Renal pelvis (tissue), 1 donor: ENCODE measurements at regions not wholly inside any gene's neighbourhood (a gene's known extent, or its start where the extent isn't known, plus 50 kb on each side); places are given as distances from the start of the nearest gene placed in this dataset.
"Not testable (repeated sequence)": the region's sequence is repeated elsewhere in the genome, so short reads cannot be mapped to it uniquely, and the experiment has no call there.

Experiments used
- DNase-seq: peaks from one replicate; pipeline ENCODE4 v3.0.0-alpha.2; 2013

GRCh38 chr4:189178125-189178746 is 762.4 kb upstream of the FRG1 start:
- DNase-seq: no peak

DNA sequence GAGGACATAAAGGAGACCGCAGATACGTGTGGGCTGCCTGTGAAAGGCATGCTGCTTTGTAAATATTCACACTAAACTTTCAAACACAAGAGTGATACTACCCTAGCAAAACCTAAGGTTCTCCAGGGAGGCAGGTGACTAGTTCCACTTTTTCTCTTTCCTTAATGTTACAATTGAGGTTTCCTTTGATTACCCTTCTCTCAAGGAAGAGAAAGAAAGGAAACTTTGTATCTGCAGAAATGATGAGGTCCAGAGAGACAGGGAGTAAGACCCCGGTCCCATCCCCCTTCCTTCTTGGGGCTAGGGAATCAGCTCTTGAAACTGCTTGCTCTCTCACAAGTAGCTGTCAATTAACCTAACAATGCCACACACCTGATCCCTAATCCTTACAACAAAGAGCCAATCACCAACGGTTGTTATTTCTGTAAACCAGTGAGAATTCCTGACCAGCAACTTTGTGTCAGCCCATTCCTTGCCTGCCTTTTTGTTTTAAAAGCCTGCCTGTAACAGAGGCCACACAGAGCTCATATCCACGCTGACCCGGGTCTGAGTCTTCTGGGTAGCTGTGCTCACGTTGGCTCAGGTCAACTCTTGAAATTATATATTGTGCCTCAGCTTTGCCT is 754.8 kb upstream of the FRG1 start:
- DNase-seq: no peak

- DNase-seq: no peak
Observed at GRCh38 chr4:189187531-189188052, 753.1 kb upstream of the FRG1 start.

- DNase-seq: no peak
Observed at GRCh38 chr4:189198624-189199023, 742.0 kb upstream of the FRG1 start.

GRCh38 chr4:189200353-189200752 is 740.3 kb upstream of the FRG1 start:
- DNase-seq: no peak

DNA sequence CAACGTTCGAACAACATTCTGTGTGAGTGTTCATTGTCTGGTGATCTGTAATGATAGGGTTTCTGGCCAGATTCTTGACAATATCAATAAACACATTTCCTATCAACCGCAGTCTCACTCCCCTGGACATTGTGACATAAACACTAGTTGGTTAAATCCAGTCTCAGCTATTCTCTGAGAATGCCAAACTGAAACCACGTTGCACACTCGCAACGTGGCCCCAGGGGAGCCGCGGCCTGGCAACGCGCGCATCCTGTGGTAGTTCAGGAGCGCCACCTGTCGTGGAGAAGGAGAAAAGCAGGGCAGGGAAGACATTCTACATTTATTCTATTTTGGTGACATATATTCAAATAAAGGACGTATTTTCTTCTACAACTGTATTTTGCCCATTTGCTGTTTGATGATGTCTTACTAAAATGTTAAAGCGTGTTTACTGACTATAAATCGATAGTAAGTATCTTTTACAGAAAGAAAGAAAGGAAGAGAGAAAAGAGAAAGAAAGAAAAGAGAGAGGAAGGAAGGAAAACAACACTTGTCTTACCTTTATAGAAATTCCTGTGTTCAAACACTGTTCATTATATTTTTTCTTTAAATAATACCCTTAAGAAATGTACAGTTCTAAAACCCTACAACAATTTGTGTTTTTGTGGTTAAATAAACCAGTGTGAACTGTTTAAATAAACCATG is 738.3 kb upstream of the FRG1 start:
- DNase-seq: peak; percentile 30

GRCh38 chr4:189202869-189203271 is 737.8 kb upstream of the FRG1 start:
- no peak for DNase-seq

DNA sequence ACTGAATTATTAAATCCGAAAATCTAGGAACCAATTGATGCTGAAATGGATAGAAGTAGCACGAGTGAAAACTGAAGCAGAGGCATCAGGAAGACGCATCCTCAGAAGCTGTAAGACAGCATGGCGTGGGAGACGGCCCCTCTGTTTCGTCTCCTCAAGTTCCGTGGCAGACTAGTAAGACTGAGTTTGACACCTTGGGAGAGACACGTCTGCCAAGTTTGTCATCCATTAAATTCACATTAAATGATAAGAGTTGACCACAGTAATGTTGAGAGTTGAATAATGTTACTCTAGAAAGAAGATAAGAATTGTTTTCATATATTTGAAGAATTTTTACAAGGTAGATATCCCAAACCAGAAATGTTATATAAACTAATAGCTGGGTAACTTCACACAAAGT is 736.1 kb upstream of the FRG1 start:
- DNase-seq: no peak

DNA sequence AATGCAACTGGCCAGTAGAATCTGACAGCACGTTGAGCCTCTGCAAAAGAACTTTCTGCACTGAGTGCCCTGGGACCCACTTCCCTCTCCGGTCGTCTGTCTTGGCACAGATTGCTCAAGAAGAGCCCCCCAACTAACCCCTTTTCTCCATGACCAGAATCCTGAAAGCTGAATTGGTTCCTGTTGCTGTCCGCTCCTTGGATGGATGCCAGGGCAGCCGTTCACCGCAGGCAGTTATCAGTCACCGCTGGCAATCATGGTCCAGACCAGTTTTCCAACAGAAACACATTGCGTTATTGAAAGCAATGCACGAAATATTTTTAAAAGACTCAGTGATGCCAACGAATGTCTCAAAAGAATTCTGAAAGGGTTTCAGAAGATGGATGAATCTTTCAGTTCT is 733.7 kb upstream of the FRG1 start:
- DNase-seq: no peak

DNA sequence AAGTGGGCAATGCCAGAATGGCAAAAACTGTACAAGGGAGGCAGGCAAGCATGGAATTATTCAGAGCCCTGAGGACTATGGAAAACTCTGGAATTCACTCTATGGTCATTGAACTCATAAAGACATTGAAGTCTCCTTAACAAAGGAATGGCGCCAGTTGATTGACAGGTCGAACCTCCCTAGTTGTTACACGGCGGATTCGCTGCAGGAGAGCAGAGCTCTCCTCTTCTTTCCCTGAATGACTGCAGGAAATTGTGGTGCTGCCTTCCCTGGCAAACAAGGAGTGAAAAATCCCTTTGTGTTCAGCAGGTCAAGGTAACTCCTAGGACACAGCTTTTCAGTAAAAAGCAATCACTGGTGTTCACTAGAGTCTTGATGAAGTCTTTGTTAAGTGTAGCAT is 732.8 kb upstream of the FRG1 start:
- DNase-seq: no peak

DNA sequence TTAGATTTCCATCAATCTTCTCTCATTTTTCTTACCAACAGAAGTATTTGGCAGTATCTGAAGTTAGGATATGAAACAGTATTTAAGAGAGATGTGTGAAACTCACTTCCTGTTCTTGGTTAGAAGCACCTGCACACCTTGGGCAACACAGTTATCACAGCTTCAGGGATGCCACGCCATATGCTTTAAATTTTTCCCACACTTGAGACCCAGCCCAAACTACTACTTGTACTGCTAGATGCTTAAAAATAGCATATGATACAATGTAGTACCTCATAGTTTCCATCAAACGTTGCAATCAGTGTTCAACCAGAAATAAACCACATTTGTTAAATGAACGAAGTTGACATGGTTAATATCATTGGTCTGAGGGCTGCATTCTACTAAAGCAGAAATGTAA is 725.1 kb upstream of the FRG1 start:
- no peak for DNase-seq

DNA sequence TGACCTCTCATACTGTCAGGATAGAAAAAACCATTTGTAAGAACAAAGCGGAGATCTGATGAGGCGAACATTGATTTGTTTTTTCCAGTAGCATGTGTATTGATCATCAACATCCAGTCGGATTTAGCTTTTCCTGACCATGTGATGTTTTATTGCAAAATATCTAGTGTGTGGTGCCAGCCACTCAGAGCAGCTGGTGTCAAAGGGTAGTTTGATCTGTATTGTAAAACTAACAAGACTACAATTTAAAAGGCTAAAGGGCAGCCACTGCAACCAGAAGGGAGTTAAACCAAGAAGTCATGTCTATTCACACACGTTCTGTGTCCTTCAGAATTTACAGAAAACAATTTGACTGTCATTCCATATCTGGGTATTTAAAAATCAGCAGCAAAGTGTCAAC is 719.0 kb upstream of the FRG1 start:
- DNase-seq: no peak

GRCh38 chr4:189228726-189229125 is 711.9 kb upstream of the FRG1 start:
- no peak for DNase-seq

- no peak for DNase-seq
Observed at GRCh38 chr4:189232274-189232673, 708.4 kb upstream of the FRG1 start.

- DNase-seq: not testable (repeated sequence)
Observed at GRCh38 chr4:189233754-189234153, 706.9 kb upstream of the FRG1 start.

DNA sequence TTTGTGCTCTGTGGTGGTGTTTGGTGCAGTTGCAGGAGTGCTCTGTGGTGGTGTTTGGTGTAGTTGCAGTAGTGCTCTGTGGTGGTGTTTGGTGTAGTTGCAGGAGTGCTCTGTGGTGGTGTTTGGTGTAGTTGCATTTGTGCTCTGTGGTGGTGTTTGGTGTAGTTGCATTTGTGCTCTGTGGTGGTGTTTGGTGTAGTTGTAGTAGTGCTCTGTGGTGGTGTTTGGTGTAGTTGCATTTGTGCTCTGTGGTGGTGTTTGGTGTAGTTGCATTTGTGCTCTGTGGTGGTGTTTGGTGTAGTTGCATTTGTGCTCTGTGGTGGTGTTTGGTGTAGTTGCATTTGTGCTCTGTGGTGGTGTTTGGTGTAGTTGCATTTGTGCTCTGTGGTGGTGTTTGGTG is 705.7 kb upstream of the FRG1 start:
- DNase-seq: not testable (repeated sequence)

DNA sequence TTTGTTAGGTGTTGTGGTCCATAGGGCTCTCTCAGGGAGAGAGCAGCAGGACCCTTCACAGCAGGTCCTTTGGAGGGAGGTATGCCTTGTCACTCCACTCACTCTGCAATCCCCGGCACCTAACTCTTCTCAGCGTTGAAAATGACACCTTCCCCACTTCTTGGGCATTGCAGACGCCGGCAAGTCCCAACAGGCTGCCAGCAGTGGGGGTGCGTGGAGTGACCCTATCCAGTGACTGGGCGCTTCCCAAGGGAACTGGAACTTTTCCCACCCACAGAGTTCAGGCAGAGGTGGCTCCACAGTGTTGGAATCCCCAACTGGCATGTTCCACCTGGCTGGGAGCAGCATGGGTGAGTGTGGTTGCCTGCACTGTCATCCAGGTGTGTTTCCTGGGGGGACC is 705.1 kb upstream of the FRG1 start:
- no peak for DNase-seq

GRCh38 chr4:189236321-189236720 is 704.4 kb upstream of the FRG1 start:
- DNase-seq: not testable (repeated sequence)

DNA sequence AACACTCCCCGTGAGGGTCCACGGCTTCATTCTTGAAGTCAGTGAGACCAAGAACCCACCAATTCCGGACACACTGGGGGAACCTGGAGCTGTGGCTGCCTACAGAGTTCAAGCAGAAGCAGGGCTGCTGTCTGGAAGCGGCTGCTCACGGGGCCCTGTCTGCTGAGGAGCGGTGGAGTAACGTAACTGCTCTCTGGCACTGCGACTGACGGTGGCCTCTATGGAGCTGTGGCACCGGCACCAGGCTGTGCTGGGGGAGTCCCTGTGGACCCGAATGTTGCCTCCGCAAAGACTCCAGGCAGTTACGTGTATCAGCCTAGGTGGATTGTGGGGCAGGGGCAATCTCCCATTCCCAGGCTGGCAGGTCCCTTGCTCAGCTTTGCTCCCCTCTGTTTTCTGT is 703.3 kb upstream of the FRG1 start:
- no peak for DNase-seq

- no peak for DNase-seq
Observed at GRCh38 chr4:189255636-189256035, 685.0 kb upstream of the FRG1 start.

- DNase-seq: no peak
Observed at GRCh38 chr4:189261475-189261874, 679.2 kb upstream of the FRG1 start.

GRCh38 chr4:189265515-189265914 is 675.2 kb upstream of the FRG1 start:
- DNase-seq: no peak

DNA sequence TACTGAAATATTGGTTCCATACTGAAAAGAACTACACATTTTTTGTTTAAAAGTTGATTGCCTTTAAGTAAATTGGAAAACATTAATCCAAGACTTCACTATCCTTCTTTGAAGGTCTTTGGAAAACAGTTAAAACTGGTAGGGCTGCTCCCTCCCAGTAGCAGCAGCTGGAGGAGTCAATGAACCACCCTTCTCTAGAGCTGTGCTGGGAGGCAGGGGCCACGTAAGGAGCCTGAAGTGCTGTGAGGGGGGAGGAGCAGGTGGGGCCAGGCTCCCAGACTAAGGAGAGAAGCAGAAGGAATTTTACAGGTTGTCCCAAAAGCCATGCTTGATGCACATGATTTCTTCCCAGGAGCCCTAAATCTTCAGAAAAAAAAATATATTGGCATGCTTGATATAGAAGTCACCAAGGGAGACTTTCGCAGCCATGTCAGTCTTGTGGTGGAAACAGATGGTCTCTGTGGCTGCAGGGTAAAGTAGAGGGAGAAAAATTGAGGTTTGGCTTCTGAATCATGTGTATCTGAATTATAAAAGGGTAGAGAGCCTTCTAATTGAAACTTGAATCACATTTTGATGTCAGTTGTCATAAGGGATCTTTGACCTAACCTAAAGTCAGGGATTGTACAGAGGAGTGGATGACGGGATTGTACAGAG is 673.2 kb upstream of the FRG1 start:
- DNase-seq: no peak
